GM19238 (cell line): ENCODE measurements at regions not wholly inside any gene's neighbourhood (a gene's known extent, or its start where the extent isn't known, plus 50 kb on each side); places are given as distances from the start of the nearest gene placed in this dataset.
A peak's percentile ranks its signal among the peaks of the same experiment; 100 is the strongest.

Source experiments
- DNase-seq: peaks from one replicate; pipeline ENCODE4 v3.0.0; 2011; ENCODE audit warnings: low spot score; ENCODE audit not compliant: insufficient read length

DNA sequence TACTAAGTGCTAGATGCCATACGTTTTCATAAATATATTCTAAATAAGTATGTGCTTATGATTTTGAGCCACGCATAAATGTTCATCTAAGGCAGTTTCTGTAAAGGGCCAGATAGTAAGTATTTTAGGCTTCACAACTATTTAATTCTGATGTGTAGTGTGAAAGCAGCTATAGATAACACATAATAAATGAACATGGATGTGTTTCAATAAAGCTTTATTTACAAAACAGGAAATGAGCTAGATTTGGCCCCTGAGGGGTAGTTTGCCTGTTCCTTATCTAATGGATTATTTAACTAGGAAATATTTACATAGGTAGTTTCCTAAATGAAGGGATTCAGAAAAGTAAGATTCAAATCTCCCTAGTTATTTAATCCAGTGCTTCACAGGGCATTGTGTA is 557.6 kb upstream of the PKN2 start:
- DNase-seq = no peak

DNA sequence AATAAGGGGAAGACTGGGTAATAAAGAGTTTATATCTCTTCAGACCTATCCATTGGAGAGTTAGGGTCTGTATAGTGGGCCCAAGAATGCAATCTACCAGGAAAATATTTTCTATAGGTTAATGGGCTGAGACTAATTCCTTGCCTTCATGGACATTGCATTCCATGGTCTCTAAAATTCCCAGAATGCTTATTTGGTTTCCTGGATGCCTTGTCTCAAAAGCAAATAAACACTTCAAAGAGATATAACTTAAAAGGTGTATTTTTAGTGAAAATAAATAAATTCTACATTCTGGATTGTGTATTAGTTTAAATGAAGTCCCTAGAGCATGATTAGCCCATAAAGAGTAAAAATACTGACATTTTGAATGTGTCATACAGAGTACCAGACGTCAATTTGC is 550.1 kb upstream of the PKN2 start:
- DNase-seq = no peak

DNA sequence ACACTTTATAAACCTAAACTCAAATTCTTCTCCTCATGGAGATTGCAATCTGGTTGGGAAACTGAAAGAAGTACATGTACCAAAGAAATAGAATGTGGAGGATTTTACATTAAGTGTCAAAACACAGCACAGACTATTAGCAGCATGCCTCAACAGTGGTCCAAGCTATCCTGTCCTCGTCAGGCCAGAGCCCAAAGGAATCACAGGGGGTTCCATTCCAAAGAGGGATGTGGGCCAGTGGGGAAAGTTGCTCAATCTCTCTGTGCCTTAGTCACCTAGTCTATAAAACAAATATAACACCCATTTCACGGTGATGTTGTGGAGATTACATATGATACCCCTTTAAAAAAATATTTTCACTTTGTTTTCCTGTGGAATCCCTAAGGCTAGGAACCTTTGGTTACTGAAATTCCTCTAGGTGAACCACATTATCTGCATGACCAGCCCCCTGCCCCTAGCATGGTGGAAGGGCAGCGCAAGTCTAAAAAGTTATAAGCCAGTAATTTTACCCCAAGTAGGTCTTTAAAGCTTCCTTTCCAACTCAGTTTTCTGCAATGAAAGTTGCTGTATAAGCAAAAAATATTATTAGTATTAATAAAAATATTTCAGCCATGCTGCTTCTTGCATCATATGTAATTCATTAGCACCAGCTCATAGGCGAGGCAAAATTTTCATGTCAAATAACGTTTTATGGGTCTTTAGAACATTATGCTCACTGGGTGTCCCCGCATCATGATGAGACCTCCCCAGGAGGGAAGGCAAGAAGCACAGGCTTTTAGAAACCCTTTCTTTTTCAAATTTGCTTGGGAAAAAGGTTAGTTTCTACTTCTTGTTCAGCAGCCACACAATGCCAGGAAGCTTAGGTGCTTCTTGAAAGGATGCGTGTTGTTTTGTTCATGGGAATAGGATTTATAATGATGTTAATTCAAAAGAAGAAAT is 548.8 kb upstream of the PKN2 start:
- no peak for DNase-seq

DNA sequence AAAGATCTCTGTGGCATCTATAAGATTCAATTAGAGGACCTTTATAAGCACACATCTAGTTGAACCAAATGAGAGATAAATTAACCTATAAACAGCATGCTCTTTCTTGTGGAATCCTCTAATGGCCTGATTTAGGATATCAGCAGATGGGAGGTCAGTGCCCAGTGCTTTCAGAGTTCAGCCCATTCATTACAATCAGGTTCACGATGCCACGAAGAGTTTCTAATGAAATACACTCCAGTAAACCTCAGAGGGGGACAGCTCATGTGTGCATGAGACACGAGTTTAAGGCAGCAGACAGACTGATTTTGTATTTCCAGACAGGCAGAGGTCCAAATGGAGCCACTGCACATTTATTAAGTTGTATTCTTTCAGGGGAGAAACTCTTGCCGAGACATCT is 544.4 kb upstream of the PKN2 start:
- DNase-seq = no peak

DNA sequence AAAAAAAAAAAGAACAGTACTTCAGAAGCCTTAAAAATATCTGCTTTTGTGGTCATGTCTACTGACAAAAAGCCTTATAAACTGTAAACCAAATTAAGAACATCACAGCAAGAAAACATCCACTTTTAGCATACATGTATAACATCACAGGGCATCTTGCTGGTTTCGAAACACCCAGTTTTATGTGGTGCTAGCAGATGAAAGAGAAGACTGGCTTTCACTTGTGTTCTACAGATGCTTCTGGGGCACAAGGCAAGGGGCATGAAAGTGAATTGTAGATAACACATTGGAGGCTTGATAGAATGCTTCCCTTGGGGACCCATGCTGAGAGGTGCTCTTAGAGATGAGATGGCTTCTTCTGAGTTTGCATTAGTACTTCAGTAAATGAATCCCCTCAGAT is 543.7 kb upstream of the PKN2 start:
- DNase-seq = no peak

DNA sequence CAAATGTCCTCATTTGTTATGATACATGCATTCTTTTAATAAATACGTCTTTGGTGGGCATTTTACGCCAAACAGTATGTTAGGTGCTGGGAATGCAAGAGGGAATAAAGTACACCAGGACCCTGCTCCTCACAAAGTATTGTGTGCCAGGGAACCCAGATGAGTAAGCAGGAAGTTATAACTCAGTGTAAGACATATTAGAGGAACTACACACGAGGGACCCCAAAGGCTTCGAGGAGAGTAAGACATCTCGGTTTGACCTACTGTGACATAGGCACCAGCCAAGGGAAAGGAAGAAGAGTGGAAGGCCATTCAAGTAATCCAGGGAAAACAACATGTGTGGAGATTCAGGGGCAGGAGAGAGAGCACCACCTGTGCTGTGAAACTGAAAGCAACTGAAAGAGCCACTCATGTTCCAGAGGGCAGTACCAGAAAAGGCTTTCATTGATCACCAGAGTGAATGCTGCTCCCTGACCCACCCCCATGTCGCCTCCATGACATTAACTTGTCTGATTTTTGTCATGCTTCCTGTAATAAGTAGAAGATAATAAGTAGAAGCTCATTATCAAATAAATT is 542.5 kb upstream of the PKN2 start:
- no peak for DNase-seq

DNA sequence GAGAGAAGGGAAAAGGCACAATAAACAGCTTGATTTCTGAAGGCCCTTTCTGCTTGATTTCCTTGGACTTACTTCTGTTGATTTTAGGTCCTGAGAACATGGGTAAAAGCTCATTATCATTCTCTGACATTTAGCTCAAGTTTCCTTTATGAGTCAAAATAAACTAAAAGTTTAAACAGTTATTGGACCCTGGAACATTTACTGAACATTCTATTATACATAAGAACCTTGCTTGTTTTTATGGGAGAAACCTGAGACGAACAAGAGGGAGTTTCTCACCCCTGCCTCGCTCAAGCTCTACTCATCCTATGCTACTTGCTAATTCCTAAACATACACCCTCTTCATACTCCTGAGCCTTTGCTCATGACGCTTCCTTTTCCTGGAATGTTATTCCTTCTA is 538.3 kb upstream of the PKN2 start:
- no peak for DNase-seq

DNA sequence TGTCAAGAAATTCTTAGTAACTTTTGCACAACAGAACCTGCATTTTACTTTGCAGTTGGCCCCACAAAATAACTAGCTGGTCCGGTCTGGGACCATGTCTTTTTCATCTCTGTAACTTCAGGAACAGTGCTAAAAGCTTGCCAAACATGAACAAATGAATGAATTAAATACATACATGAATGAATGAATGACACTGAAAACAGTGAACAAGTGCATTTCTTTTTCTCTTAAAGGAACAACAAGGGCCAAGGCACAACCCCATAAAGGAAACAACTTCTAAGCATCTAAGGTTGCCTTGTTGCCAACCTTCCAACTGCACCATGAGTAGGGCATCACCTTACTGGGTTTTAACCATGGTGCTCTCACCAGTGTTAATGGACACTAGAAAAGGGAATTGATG is 534.4 kb upstream of the PKN2 start:
- DNase-seq = no peak

DNA sequence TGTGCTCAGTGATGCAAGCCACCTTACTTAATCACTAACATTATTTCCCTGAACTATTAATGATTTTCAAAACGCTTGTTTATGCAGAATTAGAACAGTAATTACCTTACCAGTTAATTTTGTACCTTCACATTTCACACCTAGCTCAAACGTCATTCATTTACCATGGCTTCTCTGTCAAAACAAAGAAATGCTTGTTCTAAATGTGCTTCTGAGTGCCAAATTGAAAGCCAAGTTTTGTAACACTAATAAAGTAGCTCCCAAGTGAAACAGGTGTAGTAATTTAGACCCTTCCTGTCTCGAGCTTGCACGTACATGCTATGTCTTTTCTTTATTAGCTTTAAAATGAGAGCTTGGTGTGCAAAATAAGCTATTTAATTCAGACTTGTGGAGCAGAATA is 533.7 kb upstream of the PKN2 start:
- no peak for DNase-seq

DNA sequence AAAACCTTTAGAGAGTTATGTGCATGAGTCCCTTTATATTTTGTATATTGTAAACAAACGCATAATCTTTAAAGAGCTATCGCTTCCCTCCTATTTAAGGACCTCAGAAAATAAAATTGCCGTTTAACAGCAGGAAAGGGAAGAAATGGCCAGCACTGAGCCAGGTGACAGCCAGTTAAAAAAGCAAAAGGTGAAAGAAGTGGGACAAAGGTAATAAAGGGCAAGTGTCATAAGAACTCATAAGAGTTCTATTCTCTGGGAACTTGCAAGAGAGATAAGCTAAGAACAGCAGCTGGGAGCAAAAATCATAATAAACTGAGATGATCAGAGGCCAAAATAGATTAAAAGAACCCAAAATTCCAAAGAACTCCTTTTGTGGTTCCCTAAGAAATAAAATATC is 520.9 kb upstream of the PKN2 start:
- no peak for DNase-seq

DNA sequence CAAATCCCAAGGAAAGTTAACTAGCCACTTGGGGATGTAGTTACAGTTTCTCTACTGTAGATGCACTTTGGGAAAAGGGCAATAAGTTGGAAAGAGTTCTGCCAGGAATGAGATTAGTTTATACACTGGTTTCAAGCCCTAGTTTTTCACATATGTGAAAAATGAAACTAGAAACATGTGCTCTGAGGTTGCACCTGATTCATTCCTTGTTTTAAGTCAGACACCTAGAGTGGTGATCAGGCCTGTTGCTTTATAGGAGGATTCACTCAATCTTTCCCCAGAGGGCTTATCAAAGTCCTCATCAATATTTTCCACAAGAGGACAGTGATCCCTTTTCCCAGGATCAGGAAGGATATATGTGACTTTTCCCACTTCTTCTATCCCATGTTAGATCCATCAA is 515.9 kb upstream of the PKN2 start:
- no peak for DNase-seq

DNA sequence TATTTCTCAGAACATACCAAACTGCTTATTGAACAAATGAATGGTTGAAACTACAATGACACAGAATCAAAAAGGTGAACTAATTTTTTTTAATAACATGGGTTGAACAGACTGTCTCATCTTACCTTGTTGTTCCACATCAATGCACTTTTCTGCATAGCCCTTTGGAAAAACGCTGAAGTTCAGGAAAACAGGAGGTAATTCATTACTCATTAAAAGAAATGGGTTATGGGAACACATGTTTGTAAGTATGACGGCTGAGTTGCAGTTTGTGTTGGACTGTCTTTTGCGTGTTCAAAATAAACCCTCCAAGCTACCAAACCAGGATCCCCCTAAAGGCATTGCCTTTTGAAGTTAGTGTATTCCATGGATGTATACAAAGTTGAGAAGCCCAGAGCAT is 514.9 kb upstream of the PKN2 start:
- DNase-seq = no peak

DNA sequence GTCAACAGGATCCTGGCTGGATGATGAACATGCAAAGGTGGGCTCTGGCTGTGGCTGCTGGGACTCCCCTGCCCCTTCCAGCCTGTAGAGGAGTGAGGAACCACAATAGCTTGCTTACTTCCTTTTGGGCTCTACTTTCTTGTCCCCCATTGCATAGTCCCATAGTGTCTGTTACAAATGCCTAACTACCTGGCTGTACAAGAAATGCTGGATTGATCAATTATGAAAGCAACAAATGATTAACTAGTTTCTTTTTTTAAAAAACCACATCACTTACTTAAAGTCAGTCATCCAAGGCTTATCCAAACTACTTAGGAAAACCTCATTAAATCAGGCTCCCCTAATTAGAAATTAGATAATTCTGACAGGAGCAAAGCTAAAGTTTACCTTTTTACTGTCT is 514.1 kb upstream of the PKN2 start:
- no peak for DNase-seq

DNA sequence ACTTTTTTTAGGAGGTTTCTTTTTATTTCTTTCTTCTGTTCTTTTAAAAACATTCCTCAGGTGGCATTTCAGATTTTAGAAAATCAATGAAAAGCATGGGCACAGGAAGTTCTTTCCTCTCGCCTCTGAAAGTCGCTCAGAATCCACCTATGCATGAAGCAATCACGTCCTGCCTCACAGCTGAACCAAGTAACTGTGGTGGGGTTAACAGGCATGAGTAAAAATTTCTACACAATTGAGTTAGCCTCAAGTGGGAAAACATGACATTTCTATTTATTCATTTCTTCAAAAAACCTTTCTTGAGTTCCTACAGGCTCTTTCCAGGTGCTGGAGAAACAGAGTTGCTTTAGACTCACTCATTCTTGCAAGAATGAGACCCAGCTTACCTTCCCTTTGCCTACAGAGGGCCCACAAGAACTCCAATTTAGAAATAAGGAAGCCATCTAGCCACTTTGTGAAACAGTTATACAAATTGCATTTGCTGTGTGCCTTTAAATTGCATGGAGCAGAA is 508.9 kb upstream of the PKN2 start:
- DNase-seq = no peak

DNA sequence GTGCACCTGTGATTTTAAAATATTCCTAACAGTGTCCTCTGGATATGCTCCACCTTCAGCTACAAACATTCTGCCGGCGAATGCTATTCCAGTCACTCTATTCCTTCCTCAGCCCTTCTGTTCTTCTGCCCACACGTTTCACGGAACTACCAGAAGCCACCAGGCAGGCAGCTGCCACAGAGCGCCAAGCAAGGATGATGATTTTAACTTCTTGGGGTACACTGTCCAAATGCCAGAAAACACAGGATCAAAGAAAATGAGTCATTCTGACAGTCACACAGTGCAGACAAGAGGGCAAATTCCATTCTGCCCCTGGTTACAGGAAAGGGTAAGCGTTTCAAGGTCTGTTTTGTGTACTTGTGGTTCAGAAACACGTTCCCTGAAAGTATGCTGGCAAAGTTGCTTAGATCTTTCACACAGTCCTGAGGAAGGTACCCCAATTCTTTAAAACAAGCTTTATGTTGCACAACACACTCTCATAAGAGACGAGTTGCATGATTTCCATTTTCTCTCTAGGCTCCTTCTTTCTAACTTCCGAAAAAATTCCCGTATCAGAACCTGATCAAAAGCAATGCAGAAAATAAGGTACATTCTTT is 508.3 kb upstream of the PKN2 start:
- no peak for DNase-seq

DNA sequence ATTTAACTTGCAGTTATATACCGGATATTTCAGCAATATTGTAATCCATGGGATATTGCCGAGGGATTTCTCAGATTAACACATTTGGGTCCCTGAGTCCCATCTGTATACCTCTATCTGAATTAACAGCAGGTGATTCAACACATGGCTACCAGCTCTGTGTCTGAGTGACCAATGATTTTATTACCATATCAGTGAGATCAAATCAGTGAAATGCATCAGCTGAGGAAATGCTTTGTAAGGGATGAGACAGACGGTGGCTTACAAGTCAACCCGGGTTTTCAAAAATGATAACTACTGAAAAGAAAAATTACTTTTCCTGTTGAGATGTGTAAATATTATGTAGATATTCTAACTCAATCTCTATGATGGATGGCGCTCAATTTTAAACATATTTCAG is 504.1 kb upstream of the PKN2 start:
- no peak for DNase-seq

DNA sequence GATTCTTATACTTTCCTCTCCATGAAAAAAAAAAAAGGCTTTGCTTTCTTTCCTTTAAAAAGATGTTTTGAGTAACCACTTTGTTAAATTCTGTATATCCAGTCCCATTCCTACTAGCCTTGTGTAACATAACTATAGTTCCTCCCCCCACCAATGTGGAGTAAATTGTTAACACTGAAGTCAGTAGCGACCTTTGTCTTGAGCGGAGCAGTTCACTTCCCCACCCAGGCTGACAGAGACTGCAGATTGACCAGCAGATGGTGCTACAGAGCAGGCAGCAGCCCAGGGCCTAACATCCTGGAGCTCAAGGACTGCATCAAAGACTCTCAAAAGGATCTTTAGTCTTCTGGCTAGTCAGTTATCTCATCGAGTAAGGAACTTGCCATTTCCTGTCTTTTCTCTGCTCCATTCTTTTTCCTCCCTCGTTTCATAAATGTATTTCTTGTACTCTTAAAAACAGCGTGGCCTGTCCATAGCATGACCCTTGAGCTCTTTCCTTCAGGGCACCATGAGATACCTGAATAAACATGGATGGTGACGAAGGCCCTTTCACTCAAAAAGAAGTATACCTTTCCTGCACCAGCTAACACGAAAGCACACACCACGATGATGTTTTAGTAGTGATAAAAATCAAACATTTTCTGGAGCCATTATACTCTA is 503.5 kb upstream of the PKN2 start:
- DNase-seq = peak; percentile 14

DNA sequence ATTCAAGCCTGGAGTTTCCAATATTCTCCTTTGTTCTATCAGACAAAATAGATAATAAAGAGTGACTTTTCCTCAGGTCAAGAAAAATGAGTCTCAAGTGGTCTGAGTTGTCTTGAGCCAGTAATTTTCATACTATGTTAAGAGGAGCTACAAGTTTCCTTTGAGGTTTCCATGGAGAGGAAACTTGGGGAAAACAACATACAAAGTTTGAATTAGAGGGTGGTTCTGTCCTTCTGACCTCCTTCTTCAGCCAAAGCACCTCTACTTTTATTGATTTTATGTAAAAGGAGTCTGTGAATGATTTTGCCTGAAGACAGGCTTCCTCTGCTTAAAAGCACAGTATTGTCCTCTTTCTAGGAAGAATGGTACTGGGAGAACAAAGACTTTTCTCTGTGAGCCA is 497.2 kb upstream of the PKN2 start:
- DNase-seq = no peak

DNA sequence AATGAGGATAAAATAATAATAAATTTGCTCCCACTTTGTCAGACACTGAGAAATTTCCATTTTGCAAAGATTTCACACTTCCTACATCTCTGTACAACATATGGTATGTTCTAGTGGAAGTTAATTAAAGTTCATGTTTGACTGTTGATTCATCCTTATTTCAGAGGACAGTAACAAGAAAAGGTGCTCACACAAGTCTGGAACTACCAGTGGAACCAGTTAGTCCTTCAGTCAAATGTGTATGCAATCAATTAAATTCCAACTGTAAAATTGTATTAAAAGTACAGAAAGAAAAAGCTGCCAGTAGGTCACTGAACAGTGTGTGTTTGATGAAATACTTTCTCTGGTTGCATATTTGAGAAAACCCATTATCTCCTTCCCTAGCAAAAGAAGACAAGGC is 496.0 kb upstream of the PKN2 start:
- no peak for DNase-seq

DNA sequence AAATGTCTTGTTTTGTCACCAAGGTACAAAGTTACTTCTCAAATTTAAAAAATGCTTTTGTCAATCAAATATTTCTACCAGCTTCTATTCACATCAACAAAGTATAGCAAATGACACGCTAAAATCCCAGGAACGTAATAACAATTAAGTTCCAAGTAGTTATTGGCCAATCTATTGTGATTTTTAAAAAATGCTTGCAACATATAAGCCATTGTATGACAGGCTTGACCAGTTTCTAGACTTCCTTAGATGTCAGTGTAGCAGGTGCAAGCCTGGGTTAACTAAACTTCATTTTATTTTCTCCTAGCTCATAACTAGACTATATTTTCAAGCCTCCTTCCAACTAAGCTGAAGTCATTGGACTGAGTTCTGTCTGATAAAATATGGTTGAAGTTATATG is 494.5 kb upstream of the PKN2 start:
- no peak for DNase-seq

DNA sequence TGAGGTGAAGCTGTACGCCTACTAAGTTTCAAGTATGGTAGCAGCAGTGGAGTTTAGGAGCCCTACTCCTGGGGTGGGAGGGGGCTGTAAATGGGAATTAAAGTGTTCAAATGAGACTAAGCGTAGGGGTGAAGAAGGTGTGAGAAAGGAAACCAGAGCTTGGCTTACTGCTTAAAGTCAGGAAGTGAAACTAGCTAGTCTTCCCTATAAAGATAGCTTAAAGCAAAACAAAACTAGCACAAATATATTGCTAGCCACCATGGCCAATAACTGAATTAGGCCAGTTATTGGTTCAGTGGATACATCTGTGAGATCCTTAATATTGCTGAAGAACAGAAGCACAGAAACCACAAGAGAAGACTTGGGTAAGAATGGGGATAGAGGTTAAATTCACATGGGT is 492.2 kb upstream of the PKN2 start:
- DNase-seq = no peak

DNA sequence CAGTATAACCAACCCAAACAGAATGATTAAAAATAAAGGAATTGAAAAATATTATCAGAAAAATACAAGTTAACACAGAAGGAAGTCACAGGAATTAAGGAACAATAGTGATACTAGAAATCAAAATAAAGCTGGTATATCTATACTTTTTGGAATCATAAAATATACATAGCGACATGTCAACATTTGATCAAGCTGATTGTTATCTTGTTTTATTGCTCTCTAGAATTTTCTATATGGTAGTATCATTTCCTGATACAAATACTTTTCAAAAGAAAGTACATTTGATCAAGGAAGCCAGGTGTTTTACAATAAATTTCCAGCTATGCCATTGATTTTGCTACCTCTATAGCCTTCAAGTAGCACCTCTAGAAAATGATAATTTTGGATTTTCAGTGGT is 489.5 kb upstream of the PKN2 start:
- DNase-seq = no peak
